ENCODE measurements at regions not wholly inside any gene's neighbourhood (a gene's known extent, or its start where the extent isn't known, plus 50 kb on each side); places are given as distances from the start of the nearest gene placed in this dataset.

- Histone ChIP-seq H3K27me3 (ENCODE audit: low read depth, low read length) (no peaks in the 10 kb centered on the region), H3K9me3 (ENCODE audit: control insufficient read depth in 1 of 2, low read length in 2 of 2) (no peaks in the 10 kb centered on the region), H3K4me1 (ENCODE audit: control insufficient read depth in 1 of 2, insufficient read depth in 2 of 2, low read length in 2 of 2) (no peaks in the 10 kb centered on the region), H3K27ac (ENCODE audit: low read length) (no peak overlapping the region), H3K36me3 (ENCODE audit: control insufficient read depth in 1 of 2, insufficient read depth in 2 of 2, low read length in 2 of 2) (no peaks in the 10 kb centered on the region), H3K4me3 (ENCODE audit: low read depth in 1 of 2, low read length in 2 of 2) (no peak overlapping the region)
Measured at GRCh38 chr20:18916886-18917750, 103.5 kb downstream of the SCP2D1 start.

GRCh38 chr20:18919996-18920395, 106.4 kb downstream of the SCP2D1 start:
- Histone ChIP-seq H3K27me3 (ENCODE audit: low read depth, low read length) (no peaks in the 10 kb centered on the region), H3K4me1 (ENCODE audit: control insufficient read depth in 1 of 2, insufficient read depth in 2 of 2, low read length in 2 of 2) (no peaks in the 10 kb centered on the region), H3K27ac (ENCODE audit: low read length) (no peak overlapping the region), H3K36me3 (ENCODE audit: control insufficient read depth in 1 of 2, insufficient read depth in 2 of 2, low read length in 2 of 2) (no peaks in the 10 kb centered on the region), H3K4me3 (ENCODE audit: low read depth in 1 of 2, low read length in 2 of 2) (no peak overlapping the region), H3K9me3 (ENCODE audit: control insufficient read depth in 1 of 2, low read length in 2 of 2) (no peaks in the 10 kb centered on the region)

- Histone ChIP-seq H3K36me3 (ENCODE audit: control insufficient read depth in 1 of 2, insufficient read depth in 2 of 2, low read length in 2 of 2) (no peaks in the 10 kb centered on the region), H3K4me1 (ENCODE audit: control insufficient read depth in 1 of 2, insufficient read depth in 2 of 2, low read length in 2 of 2) (no peaks in the 10 kb centered on the region), H3K27me3 (ENCODE audit: low read depth, low read length) (no peaks in the 10 kb centered on the region), H3K4me3 (ENCODE audit: low read depth in 1 of 2, low read length in 2 of 2) (no peak overlapping the region), H3K9me3 (ENCODE audit: control insufficient read depth in 1 of 2, low read length in 2 of 2) (no peaks in the 10 kb centered on the region), H3K27ac (ENCODE audit: low read length) (no peak overlapping the region)
Measured at GRCh38 chr20:18921291-18921690, 107.7 kb downstream of the SCP2D1 start.

- no peak overlapping the region for H3K27ac ChIP-seq (ENCODE audit: low read length)
- H3K4me3 ChIP-seq (ENCODE audit: low read depth in 1 of 2, low read length in 2 of 2): no peak overlapping the region
- no peaks in the 10 kb centered on the region for H3K36me3 ChIP-seq (ENCODE audit: control insufficient read depth in 1 of 2, insufficient read depth in 2 of 2, low read length in 2 of 2)
- H3K9me3 ChIP-seq (ENCODE audit: control insufficient read depth in 1 of 2, low read length in 2 of 2): no peaks in the 10 kb centered on the region
- no peaks in the 10 kb centered on the region for H3K27me3 ChIP-seq (ENCODE audit: low read depth, low read length)
- no peaks in the 10 kb centered on the region for H3K4me1 ChIP-seq (ENCODE audit: control insufficient read depth in 1 of 2, insufficient read depth in 2 of 2, low read length in 2 of 2)
Measured at GRCh38 chr20:18922251-18922650, 108.7 kb downstream of the SCP2D1 start.

GRCh38 chr20:18922898-18923297, 109.3 kb downstream of the SCP2D1 start:
- Histone ChIP-seq H3K4me3 (ENCODE audit: low read depth in 1 of 2, low read length in 2 of 2) (no peak overlapping the region), H3K9me3 (ENCODE audit: control insufficient read depth in 1 of 2, low read length in 2 of 2) (no peaks in the 10 kb centered on the region), H3K27ac (ENCODE audit: low read length) (no peak overlapping the region), H3K27me3 (ENCODE audit: low read depth, low read length) (no peaks in the 10 kb centered on the region), H3K4me1 (ENCODE audit: control insufficient read depth in 1 of 2, insufficient read depth in 2 of 2, low read length in 2 of 2) (no peaks in the 10 kb centered on the region), H3K36me3 (ENCODE audit: control insufficient read depth in 1 of 2, insufficient read depth in 2 of 2, low read length in 2 of 2) (no peaks in the 10 kb centered on the region)

GRCh38 chr20:18926965-18927364, 113.4 kb downstream of the SCP2D1 start:
- no peaks in the 10 kb centered on the region for H3K9me3 ChIP-seq (ENCODE audit: control insufficient read depth in 1 of 2, low read length in 2 of 2)
- no peaks in the 10 kb centered on the region for H3K36me3 ChIP-seq (ENCODE audit: control insufficient read depth in 1 of 2, insufficient read depth in 2 of 2, low read length in 2 of 2)
- no peaks in the 10 kb centered on the region for H3K27me3 ChIP-seq (ENCODE audit: low read depth, low read length)
- H3K4me3 ChIP-seq (ENCODE audit: low read depth in 1 of 2, low read length in 2 of 2): no peak overlapping the region
- H3K27ac ChIP-seq (ENCODE audit: low read length): no peak overlapping the region
- H3K4me1 ChIP-seq (ENCODE audit: control insufficient read depth in 1 of 2, insufficient read depth in 2 of 2, low read length in 2 of 2): no peaks in the 10 kb centered on the region

GRCh38 chr20:18928626-18929025, 115.0 kb downstream of the SCP2D1 start:
- H3K4me1 ChIP-seq (ENCODE audit: control insufficient read depth in 1 of 2, insufficient read depth in 2 of 2, low read length in 2 of 2): no peaks in the 10 kb centered on the region
- no peaks in the 10 kb centered on the region for H3K36me3 ChIP-seq (ENCODE audit: control insufficient read depth in 1 of 2, insufficient read depth in 2 of 2, low read length in 2 of 2)
- H3K4me3 ChIP-seq (ENCODE audit: low read depth in 1 of 2, low read length in 2 of 2): no peak overlapping the region
- no peaks in the 10 kb centered on the region for H3K27me3 ChIP-seq (ENCODE audit: low read depth, low read length)
- no peak overlapping the region for H3K27ac ChIP-seq (ENCODE audit: low read length)
- H3K9me3 ChIP-seq (ENCODE audit: control insufficient read depth in 1 of 2, low read length in 2 of 2): peaks cover 0 to 4% of the 10 kb centered on the region in 2 donors

- H3K27me3 ChIP-seq (ENCODE audit: low read depth, low read length): no peaks in the 10 kb centered on the region
- no peaks in the 10 kb centered on the region for H3K4me1 ChIP-seq (ENCODE audit: control insufficient read depth in 1 of 2, insufficient read depth in 2 of 2, low read length in 2 of 2)
- H3K36me3 ChIP-seq (ENCODE audit: control insufficient read depth in 1 of 2, insufficient read depth in 2 of 2, low read length in 2 of 2): no peaks in the 10 kb centered on the region
- H3K4me3 ChIP-seq (ENCODE audit: low read depth in 1 of 2, low read length in 2 of 2): no peak overlapping the region
- H3K9me3 ChIP-seq (ENCODE audit: control insufficient read depth in 1 of 2, low read length in 2 of 2): peaks cover 0 to 4% of the 10 kb centered on the region in 2 donors
- no peak overlapping the region for H3K27ac ChIP-seq (ENCODE audit: low read length)
Measured at GRCh38 chr20:18929800-18930199, 116.2 kb downstream of the SCP2D1 start.

- no peak overlapping the region for H3K27ac ChIP-seq (ENCODE audit: low read length)
- H3K36me3 ChIP-seq (ENCODE audit: control insufficient read depth in 1 of 2, insufficient read depth in 2 of 2, low read length in 2 of 2): no peaks in the 10 kb centered on the region
- no peaks in the 10 kb centered on the region for H3K27me3 ChIP-seq (ENCODE audit: low read depth, low read length)
- H3K4me1 ChIP-seq (ENCODE audit: control insufficient read depth in 1 of 2, insufficient read depth in 2 of 2, low read length in 2 of 2): no peaks in the 10 kb centered on the region
- H3K4me3 ChIP-seq (ENCODE audit: low read depth in 1 of 2, low read length in 2 of 2): no peak overlapping the region
- peaks cover 0 to 3% of the 10 kb centered on the region in 2 donors for H3K9me3 ChIP-seq (ENCODE audit: control insufficient read depth in 1 of 2, low read length in 2 of 2)
Measured at GRCh38 chr20:18943542-18943941, 130.0 kb downstream of the SCP2D1 start.

- H3K4me1 ChIP-seq (ENCODE audit: control insufficient read depth in 1 of 2, insufficient read depth in 2 of 2, low read length in 2 of 2): no peaks in the 10 kb centered on the region
Measured at GRCh38 chr20:18956890-18957289, 143.3 kb downstream of the SCP2D1 start.

GRCh38 chr20:18957328-18957727, 143.7 kb downstream of the SCP2D1 start:
- no peak overlapping the region for H3K4me3 ChIP-seq (ENCODE audit: low read depth in 1 of 2, low read length in 2 of 2)
- peaks cover 0 to 6% of the 10 kb centered on the region in 2 donors for H3K9me3 ChIP-seq (ENCODE audit: control insufficient read depth in 1 of 2, low read length in 2 of 2)
- H3K36me3 ChIP-seq (ENCODE audit: control insufficient read depth in 1 of 2, insufficient read depth in 2 of 2, low read length in 2 of 2): no peaks in the 10 kb centered on the region
- H3K4me1 ChIP-seq (ENCODE audit: control insufficient read depth in 1 of 2, insufficient read depth in 2 of 2, low read length in 2 of 2): no peaks in the 10 kb centered on the region
- no peaks in the 10 kb centered on the region for H3K27me3 ChIP-seq (ENCODE audit: low read depth, low read length)
- H3K27ac ChIP-seq (ENCODE audit: low read length): no peak overlapping the region

More at GRCh38 chr20:18956890-18957289, 143.3 kb downstream of the SCP2D1 start:
- no peak overlapping the region for H3K27ac ChIP-seq (ENCODE audit: low read length)
- H3K36me3 ChIP-seq (ENCODE audit: control insufficient read depth in 1 of 2, insufficient read depth in 2 of 2, low read length in 2 of 2): no peaks in the 10 kb centered on the region
- H3K9me3 ChIP-seq (ENCODE audit: control insufficient read depth in 1 of 2, low read length in 2 of 2): peaks cover 0 to 6% of the 10 kb centered on the region in 2 donors
- H3K27me3 ChIP-seq (ENCODE audit: low read depth, low read length): no peaks in the 10 kb centered on the region
- no peak overlapping the region for H3K4me3 ChIP-seq (ENCODE audit: low read depth in 1 of 2, low read length in 2 of 2)

- Histone ChIP-seq H3K4me3 (ENCODE audit: low read depth in 1 of 2, low read length in 2 of 2) (no peak overlapping the region), H3K27me3 (ENCODE audit: low read depth, low read length) (no peaks in the 10 kb centered on the region), H3K27ac (ENCODE audit: low read length) (no peak overlapping the region)
Measured at GRCh38 chr20:18971121-18971520, 157.5 kb downstream of the SCP2D1 start.

More at GRCh38 chr20:18971121-18971520, 157.5 kb downstream of the SCP2D1 start:
- H3K36me3 ChIP-seq (ENCODE audit: control insufficient read depth in 1 of 2, insufficient read depth in 2 of 2, low read length in 2 of 2): no peaks in the 10 kb centered on the region
- no peaks in the 10 kb centered on the region for H3K4me1 ChIP-seq (ENCODE audit: control insufficient read depth in 1 of 2, insufficient read depth in 2 of 2, low read length in 2 of 2)
- no peaks in the 10 kb centered on the region for H3K9me3 ChIP-seq (ENCODE audit: control insufficient read depth in 1 of 2, low read length in 2 of 2)

Measured in muscle layer of duodenum (tissue), 2 donors.